Mammary epithelial cell (primary cell): ENCODE measurements at regions not wholly inside any gene's neighbourhood (a gene's known extent, or its start where the extent isn't known, plus 50 kb on each side); places are given as distances from the start of the nearest gene placed in this dataset.

Experiments used
- CTCF ChIP-seq, 2 donors: IDR thresholded peaks in 1 of 2; conservative IDR thresholded peaks in 1 of 2; 2 replicates each; pipeline ENCODE4 v1.5.1; 2011 to 2012; ENCODE audit warnings: inconsistent platforms in 2 of 2, low read length in 2 of 2, mild to moderate bottlenecking in 2 of 2, control low read depth in 1 of 2, low read depth in 1 of 2; ENCODE audit not compliant: insufficient read depth in 1 of 2; ENCODE audit errors: extremely low read depth in 1 of 2
- EZH2 ChIP-seq: IDR thresholded peaks from 2 replicates; pipeline ENCODE4 v1.6.1; 2012; ENCODE audit warnings: low read length, inconsistent platforms, borderline replicate concordance

GRCh38 chr5:120872297-120872696 lies 408.2 kb downstream of the PRR16 start:
- TF ChIP-seq EZH2 (no peak), CTCF (conservative IDR thresholded peaks at IDR 0.05 in 1 of 2, IDR thresholded peaks at IDR 0.05 in 1 of 2; ENCODE audit: extremely low read depth in 1 of 2, insufficient read depth in 1 of 2, low read depth in 1 of 2, low read length in 2 of 2) (no peak)
